ENCODE measurements at regions not wholly inside any gene's neighbourhood (a gene's known extent, or its start where the extent isn't known, plus 50 kb on each side); places are given as distances from the start of the nearest gene placed in this dataset.

- TF ChIP-seq CTCF (IDR thresholded peaks at IDR 0.05): no peak
- no peak for TF ChIP-seq POLR2A (IDR thresholded peaks at IDR 0.05)
- no peak for TF ChIP-seq EP300 (IDR thresholded peaks at IDR 0.05; ENCODE audit: low read depth)
Measured at GRCh38 chr6:53433951-53434285, 85.2 kb upstream of the ELOVL5 start.
